ENCODE measurements at regions not wholly inside any gene's neighbourhood (a gene's known extent, or its start where the extent isn't known, plus 50 kb on each side); places are given as distances from the start of the nearest gene placed in this dataset.

- TF ChIP-seq POLR2A (IDR thresholded peaks at IDR 0.05; ENCODE audit: low read length) (no peak), SREBF2 (IDR thresholded peaks at IDR 0.05) (no peak), CTCF (IDR thresholded peaks at IDR 0.05) (no peak), HDAC2 (IDR thresholded peaks at IDR 0.05) (no peak), PHF8 (IDR thresholded peaks at IDR 0.05; ENCODE audit: borderline replicate concordance, low read depth) (no peak), NR3C1 (IDR thresholded peaks at IDR 0.05) (no peak), GATA3 (IDR thresholded peaks at IDR 0.05; ENCODE audit: borderline replicate concordance) (no peak)
These were observed 616.7 kb upstream of the SUCLG2 start for GRCh38 chr3:68271145-68271544.

Measured in A549 (cell line).